Trophoblast cell (in vitro differentiated cells and primary cell): ENCODE measurements at regions not wholly inside any gene's neighbourhood (a gene's known extent, or its start where the extent isn't known, plus 50 kb on each side); places are given as distances from the start of the nearest gene placed in this dataset.
A peak's percentile ranks its signal among the peaks of the same experiment; 100 is the strongest.

Source experiments
- DNase-seq, 2 donors: peaks; one replicate each; pipeline ENCODE4 v3.0.0-alpha.2; 2016
- H2AFZ ChIP-seq: 2 replicates; pipeline ENCODE4 v1.6.1; 2013; ENCODE audit warnings: low read length, moderate library complexity, mild to moderate bottlenecking; ENCODE audit not compliant: insufficient read depth, poor library complexity
- H2AK5ac ChIP-seq: 2 replicates; pipeline ENCODE4 v1.6.1; 2013; ENCODE audit warnings: mild to moderate bottlenecking, low read length
- H2BK120ac ChIP-seq: 2 replicates; pipeline ENCODE4 v1.6.1; 2013; ENCODE audit warnings: low read length, mild to moderate bottlenecking, moderate library complexity; ENCODE audit not compliant: insufficient read depth, poor library complexity
- H2BK12ac ChIP-seq: 2 replicates; pipeline ENCODE4 v1.6.1; 2013; ENCODE audit warnings: mild to moderate bottlenecking, low read length, moderate library complexity
- H2BK5ac ChIP-seq: 2 replicates; pipeline ENCODE4 v1.6.1; 2013; ENCODE audit warnings: low read length, low read depth, moderate library complexity, mild to moderate bottlenecking; ENCODE audit not compliant: poor library complexity
- H3K14ac ChIP-seq: 2 replicates; pipeline ENCODE4 v1.6.1; 2013; ENCODE audit warnings: mild to moderate bottlenecking, low read length
- H3K18ac ChIP-seq: 2 replicates; pipeline ENCODE4 v1.6.1; 2013; ENCODE audit warnings: mild to moderate bottlenecking, low read length
- H3K23ac ChIP-seq: 2 replicates; pipeline ENCODE4 v1.6.1; 2013; ENCODE audit warnings: low read length
- H3K27ac ChIP-seq: 2 replicates; pipeline ENCODE4 v1.5.1; 2013; ENCODE audit warnings: low read depth, mild to moderate bottlenecking, inconsistent platforms, low read length, moderate library complexity
- H3K27me3 ChIP-seq: 2 replicates; pipeline ENCODE4 v1.6.1; 2013; ENCODE audit warnings: inconsistent platforms, mild to moderate bottlenecking, low read length, moderate library complexity; ENCODE audit not compliant: insufficient read depth
- H3K36me3 ChIP-seq, 2 experiments: 1 replicate in 1 of 2; 2 replicates in 1 of 2; pipeline ENCODE4 v1.6.1; 2013; ENCODE audit warnings: low read length in 2 of 2, mild to moderate bottlenecking in 2 of 2, moderate library complexity in 1 of 2; ENCODE audit not compliant: insufficient read depth in 2 of 2, control insufficient read depth in 1 of 2
- H3K4ac ChIP-seq: 2 replicates; pipeline ENCODE4 v1.6.1; 2013; ENCODE audit warnings: low read depth, mild to moderate bottlenecking, low read length, moderate library complexity
- H3K4me1 ChIP-seq, 2 experiments: 1 replicate in 1 of 2; 2 replicates in 1 of 2; pipeline ENCODE4 v1.6.1; 2013; ENCODE audit warnings: low read length in 2 of 2, mild to moderate bottlenecking in 2 of 2, moderate library complexity in 1 of 2; ENCODE audit not compliant: insufficient read depth in 2 of 2, control insufficient read depth in 1 of 2
- H3K4me2 ChIP-seq: 2 replicates; pipeline ENCODE4 v1.6.1; 2013; ENCODE audit warnings: inconsistent platforms, mild to moderate bottlenecking, low read length, moderate library complexity
- H3K4me3 ChIP-seq: 2 replicates; pipeline ENCODE4 v1.5.1; 2013; ENCODE audit warnings: mild to moderate bottlenecking, low read depth, low read length, inconsistent platforms
- H3K79me1 ChIP-seq: one replicate; pipeline ENCODE4 v1.6.1; 2013; ENCODE audit warnings: low read length
- H3K79me2 ChIP-seq: 2 replicates; pipeline ENCODE4 v1.6.1; 2013; ENCODE audit warnings: low read length, mild to moderate bottlenecking; ENCODE audit not compliant: control insufficient read depth, insufficient read depth, poor library complexity
- H3K9ac ChIP-seq: 2 replicates; pipeline ENCODE4 v1.6.1; 2013; ENCODE audit warnings: mild to moderate bottlenecking, low read length
- H3K9me3 ChIP-seq: 2 replicates; pipeline ENCODE4 v1.6.1; 2013; ENCODE audit warnings: low read depth, mild to moderate bottlenecking, control low read depth, inconsistent platforms, low read length; ENCODE audit not compliant: insufficient read depth
- H4K12ac ChIP-seq: 2 replicates; pipeline ENCODE4 v1.6.1; 2013; ENCODE audit warnings: low read depth, mild to moderate bottlenecking, low read length, moderate library complexity
- H4K8ac ChIP-seq: 2 replicates; pipeline ENCODE4 v1.6.1; 2013; ENCODE audit warnings: low read depth, mild to moderate bottlenecking, low read length, moderate library complexity
- H4K91ac ChIP-seq: one replicate; pipeline ENCODE4 v1.6.1; 2013; ENCODE audit warnings: low read depth, mild to moderate bottlenecking, low read length, moderate library complexity
- WGBS: extraction: QIAGEN DNeasy Blood & Tissue Kit; methylation state at CpG from one replicate; pipeline ENCODE4 v1.1.7; 2013; ENCODE audit warnings: missing lambda C conversion rate; ENCODE audit not compliant: insufficient read length, insufficient coverage; ENCODE audit errors: extremely low coverage; 5-methylcytosine and 5-hydroxymethylcytosine counted together

DNA sequence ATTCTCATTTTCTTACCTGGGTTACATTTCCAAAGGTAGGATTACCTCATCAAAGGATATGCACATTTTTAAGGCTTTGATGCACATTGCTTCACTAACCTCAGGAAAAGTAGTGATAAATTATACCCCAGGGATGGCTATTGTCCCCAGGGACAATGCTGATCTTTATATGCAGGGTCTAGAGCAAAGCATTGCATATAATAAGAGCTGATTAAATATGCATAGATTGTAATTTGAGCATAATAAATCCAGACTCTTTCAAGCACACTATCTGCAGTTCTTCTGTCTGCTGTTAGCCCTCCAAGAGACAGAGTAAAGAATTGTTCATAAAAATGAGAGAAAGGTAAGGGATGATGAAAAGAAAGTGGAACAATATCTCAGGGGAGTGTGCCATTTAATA is 57.3 kb upstream of the SYT13 start:
- H3K79me1 ChIP-seq, result no peaks in the 10 kb centered on the region
- no peak overlapping the region for H3K14ac ChIP-seq
- DNase-seq, result no peak
- no peaks in the 10 kb centered on the region for H3K36me3 ChIP-seq
- H4K91ac ChIP-seq, result no peak overlapping the region
- no peak overlapping the region for H3K23ac ChIP-seq
- H3K79me2 ChIP-seq, result no peaks in the 10 kb centered on the region
- no peak overlapping the region for H2AFZ ChIP-seq
- H2BK5ac ChIP-seq, result no peak overlapping the region
- H3K4ac ChIP-seq, result no peak overlapping the region
- no peak overlapping the region for H4K8ac ChIP-seq
- H2BK12ac ChIP-seq, result no peak overlapping the region
- H3K4me2 ChIP-seq, result no peak overlapping the region
- H3K27ac ChIP-seq, result no peak overlapping the region
- H2BK120ac ChIP-seq, result no peak overlapping the region
- no peak overlapping the region for H3K9ac ChIP-seq
- H3K4me3 ChIP-seq, result no peak overlapping the region
- no peaks in the 10 kb centered on the region for H3K4me1 ChIP-seq
- no peaks in the 10 kb centered on the region for H3K27me3 ChIP-seq
- no peak overlapping the region for H2AK5ac ChIP-seq
- H3K9me3 ChIP-seq, result no peaks in the 10 kb centered on the region
- H4K12ac ChIP-seq, result no peak overlapping the region
- no peak overlapping the region for H3K18ac ChIP-seq

DNA sequence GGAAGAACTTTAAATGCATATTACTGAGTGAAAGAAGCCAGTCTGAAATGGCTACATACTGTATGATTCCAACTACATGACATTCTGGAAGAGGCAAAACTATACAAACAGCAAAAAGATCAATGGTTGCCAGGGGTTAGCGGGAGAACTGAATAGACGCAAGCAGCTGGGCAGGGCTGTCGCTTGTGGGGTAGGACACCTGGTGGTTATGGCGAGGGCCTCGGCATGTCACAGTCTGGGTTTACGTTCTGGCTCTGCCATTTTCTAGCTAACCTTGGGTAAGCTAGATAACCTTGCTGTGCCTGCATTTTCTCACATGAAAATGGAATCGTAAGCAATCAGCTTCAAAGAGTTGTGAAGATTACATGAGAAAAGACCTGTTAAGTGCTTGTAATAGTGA is 55.2 kb upstream of the SYT13 start:
- H3K23ac ChIP-seq, result no peak overlapping the region
- H3K9me3 ChIP-seq, result no peaks in the 10 kb centered on the region
- H2BK5ac ChIP-seq, result no peak overlapping the region
- no peak for DNase-seq
- WGBS, result no CpG with 5 or more reads among the region's 7 CpGs
- no peaks in the 10 kb centered on the region for H3K79me1 ChIP-seq
- H4K8ac ChIP-seq, result no peak overlapping the region
- no peak overlapping the region for H3K4me3 ChIP-seq
- no peak overlapping the region for H2BK120ac ChIP-seq
- H3K14ac ChIP-seq, result no peak overlapping the region
- no peak overlapping the region for H2AK5ac ChIP-seq
- H4K12ac ChIP-seq, result no peak overlapping the region
- no peak overlapping the region for H3K9ac ChIP-seq
- H3K27me3 ChIP-seq, result no peaks in the 10 kb centered on the region
- H3K4ac ChIP-seq, result no peak overlapping the region
- H3K18ac ChIP-seq, result no peak overlapping the region
- H3K36me3 ChIP-seq, result no peaks in the 10 kb centered on the region
- H3K27ac ChIP-seq, result no peak overlapping the region
- H3K79me2 ChIP-seq, result no peaks in the 10 kb centered on the region
- no peak overlapping the region for H2BK12ac ChIP-seq
- H2AFZ ChIP-seq, result no peak overlapping the region
- H4K91ac ChIP-seq, result no peak overlapping the region
- H3K4me1 ChIP-seq, result no peaks in the 10 kb centered on the region
- H3K4me2 ChIP-seq, result no peak overlapping the region

GRCh38 chr11:45339729-45340519 is 53.8 kb upstream of the SYT13 start:
- Histone ChIP-seq H3K4me2 (peak overlapping the region; percentile 38), H3K14ac (no peak overlapping the region)
- WGBS, result no CpG with 5 or more reads among the region's 26 CpGs

GRCh38 chr11:45337583-45338360 is 51.6 kb upstream of the SYT13 start:
- no CpG with 5 or more reads among the region's 10 CpGs for WGBS
- no peaks in the 10 kb centered on the region for H3K79me1 ChIP-seq
- no peak overlapping the region for H4K91ac ChIP-seq
- H3K14ac ChIP-seq, result no peak overlapping the region
- H3K4ac ChIP-seq, result no peak overlapping the region
- H2AFZ ChIP-seq, result no peak overlapping the region
- no peak overlapping the region for H3K9ac ChIP-seq
- H3K36me3 ChIP-seq, result no peaks in the 10 kb centered on the region
- H2BK120ac ChIP-seq, result no peak overlapping the region
- H3K18ac ChIP-seq, result no peak overlapping the region
- H4K12ac ChIP-seq, result no peak overlapping the region
- H3K27me3 ChIP-seq, result no peaks in the 10 kb centered on the region
- H3K9me3 ChIP-seq, result no peaks in the 10 kb centered on the region
- no peak overlapping the region for H3K4me3 ChIP-seq
- no peak overlapping the region for H3K4me2 ChIP-seq
- no peak overlapping the region for H2BK5ac ChIP-seq
- H3K79me2 ChIP-seq, result no peaks in the 10 kb centered on the region
- H2AK5ac ChIP-seq, result no peak overlapping the region
- H4K8ac ChIP-seq, result no peak overlapping the region
- H3K27ac ChIP-seq, result no peak overlapping the region
- no peak overlapping the region for H2BK12ac ChIP-seq
- H3K23ac ChIP-seq, result no peak overlapping the region
- DNase-seq, result no peak
- H3K4me1 ChIP-seq, result no peaks in the 10 kb centered on the region

More at GRCh38 chr11:45339729-45340519, 53.8 kb upstream of the SYT13 start:
- Histone ChIP-seq H3K27me3 (no peaks in the 10 kb centered on the region), H3K4ac (no peak overlapping the region), H3K36me3 (no peaks in the 10 kb centered on the region), H3K4me3 (no peak overlapping the region), H3K4me1 (no peaks in the 10 kb centered on the region), H3K9me3 (no peaks in the 10 kb centered on the region), H3K27ac (no peak overlapping the region), H4K12ac (no peak overlapping the region), H2AFZ (peak overlapping the region; percentile 45), H3K18ac (no peak overlapping the region), H2BK5ac (no peak overlapping the region), H2BK120ac (no peak overlapping the region), H3K9ac (no peak overlapping the region), H3K79me1 (no peaks in the 10 kb centered on the region), H3K79me2 (no peaks in the 10 kb centered on the region), H3K23ac (no peak overlapping the region), H2AK5ac (no peak overlapping the region), H4K8ac (peak overlapping the region; percentile 4), H2BK12ac (no peak overlapping the region), H4K91ac (no peak overlapping the region)
- DNase-seq, result peak; percentile 90 to 95
